Trophoblast cell (in vitro differentiated cells and primary cell): ENCODE measurements at regions not wholly inside any gene's neighbourhood (a gene's known extent, or its start where the extent isn't known, plus 50 kb on each side); places are given as distances from the start of the nearest gene placed in this dataset.

Experiments used
- DNase-seq, 2 donors: peaks; one replicate each; pipeline ENCODE4 v3.0.0-alpha.2; 2016
- H2AFZ ChIP-seq: 2 replicates; pipeline ENCODE4 v1.6.1; 2013; ENCODE audit warnings: low read length, moderate library complexity, mild to moderate bottlenecking; ENCODE audit not compliant: insufficient read depth, poor library complexity
- H2AK5ac ChIP-seq: 2 replicates; pipeline ENCODE4 v1.6.1; 2013; ENCODE audit warnings: mild to moderate bottlenecking, low read length
- H2BK120ac ChIP-seq: 2 replicates; pipeline ENCODE4 v1.6.1; 2013; ENCODE audit warnings: low read length, mild to moderate bottlenecking, moderate library complexity; ENCODE audit not compliant: insufficient read depth, poor library complexity
- H2BK12ac ChIP-seq: 2 replicates; pipeline ENCODE4 v1.6.1; 2013; ENCODE audit warnings: mild to moderate bottlenecking, low read length, moderate library complexity
- H2BK5ac ChIP-seq: 2 replicates; pipeline ENCODE4 v1.6.1; 2013; ENCODE audit warnings: low read length, low read depth, moderate library complexity, mild to moderate bottlenecking; ENCODE audit not compliant: poor library complexity
- H3K14ac ChIP-seq: 2 replicates; pipeline ENCODE4 v1.6.1; 2013; ENCODE audit warnings: mild to moderate bottlenecking, low read length
- H3K18ac ChIP-seq: 2 replicates; pipeline ENCODE4 v1.6.1; 2013; ENCODE audit warnings: mild to moderate bottlenecking, low read length
- H3K23ac ChIP-seq: 2 replicates; pipeline ENCODE4 v1.6.1; 2013; ENCODE audit warnings: low read length
- H3K27ac ChIP-seq: 2 replicates; pipeline ENCODE4 v1.5.1; 2013; ENCODE audit warnings: low read depth, mild to moderate bottlenecking, inconsistent platforms, low read length, moderate library complexity
- H3K27me3 ChIP-seq: 2 replicates; pipeline ENCODE4 v1.6.1; 2013; ENCODE audit warnings: inconsistent platforms, mild to moderate bottlenecking, low read length, moderate library complexity; ENCODE audit not compliant: insufficient read depth
- H3K36me3 ChIP-seq, 2 experiments: 1 replicate in 1 of 2; 2 replicates in 1 of 2; pipeline ENCODE4 v1.6.1; 2013; ENCODE audit warnings: low read length in 2 of 2, mild to moderate bottlenecking in 2 of 2, moderate library complexity in 1 of 2; ENCODE audit not compliant: insufficient read depth in 2 of 2, control insufficient read depth in 1 of 2
- H3K4ac ChIP-seq: 2 replicates; pipeline ENCODE4 v1.6.1; 2013; ENCODE audit warnings: low read depth, mild to moderate bottlenecking, low read length, moderate library complexity
- H3K4me1 ChIP-seq, 2 experiments: 1 replicate in 1 of 2; 2 replicates in 1 of 2; pipeline ENCODE4 v1.6.1; 2013; ENCODE audit warnings: low read length in 2 of 2, mild to moderate bottlenecking in 2 of 2, moderate library complexity in 1 of 2; ENCODE audit not compliant: insufficient read depth in 2 of 2, control insufficient read depth in 1 of 2
- H3K4me2 ChIP-seq: 2 replicates; pipeline ENCODE4 v1.6.1; 2013; ENCODE audit warnings: inconsistent platforms, mild to moderate bottlenecking, low read length, moderate library complexity
- H3K4me3 ChIP-seq: 2 replicates; pipeline ENCODE4 v1.5.1; 2013; ENCODE audit warnings: mild to moderate bottlenecking, low read depth, low read length, inconsistent platforms
- H3K79me1 ChIP-seq: one replicate; pipeline ENCODE4 v1.6.1; 2013; ENCODE audit warnings: low read length
- H3K79me2 ChIP-seq: 2 replicates; pipeline ENCODE4 v1.6.1; 2013; ENCODE audit warnings: low read length, mild to moderate bottlenecking; ENCODE audit not compliant: control insufficient read depth, insufficient read depth, poor library complexity
- H3K9ac ChIP-seq: 2 replicates; pipeline ENCODE4 v1.6.1; 2013; ENCODE audit warnings: mild to moderate bottlenecking, low read length
- H3K9me3 ChIP-seq: 2 replicates; pipeline ENCODE4 v1.6.1; 2013; ENCODE audit warnings: low read depth, mild to moderate bottlenecking, control low read depth, inconsistent platforms, low read length; ENCODE audit not compliant: insufficient read depth
- H4K12ac ChIP-seq: 2 replicates; pipeline ENCODE4 v1.6.1; 2013; ENCODE audit warnings: low read depth, mild to moderate bottlenecking, low read length, moderate library complexity
- H4K8ac ChIP-seq: 2 replicates; pipeline ENCODE4 v1.6.1; 2013; ENCODE audit warnings: low read depth, mild to moderate bottlenecking, low read length, moderate library complexity
- H4K91ac ChIP-seq: one replicate; pipeline ENCODE4 v1.6.1; 2013; ENCODE audit warnings: low read depth, mild to moderate bottlenecking, low read length, moderate library complexity
- WGBS: extraction: QIAGEN DNeasy Blood & Tissue Kit; methylation state at CpG from one replicate; pipeline ENCODE4 v1.1.7; 2013; ENCODE audit warnings: missing lambda C conversion rate; ENCODE audit not compliant: insufficient read length, insufficient coverage; ENCODE audit errors: extremely low coverage; 5-methylcytosine and 5-hydroxymethylcytosine counted together

GRCh38 chr11:90593099-90593498 is 370.2 kb upstream of the CHORDC1 start:
- H4K91ac ChIP-seq: no peak overlapping the region
- no peaks in the 10 kb centered on the region for H3K27me3 ChIP-seq
- H3K23ac ChIP-seq: no peak overlapping the region
- no peak overlapping the region for H3K9ac ChIP-seq
- H3K18ac ChIP-seq: no peak overlapping the region
- no peak overlapping the region for H3K4me3 ChIP-seq
- no peak overlapping the region for H2AK5ac ChIP-seq
- H2BK5ac ChIP-seq: no peak overlapping the region
- H3K4me1 ChIP-seq: no peaks in the 10 kb centered on the region
- no peaks in the 10 kb centered on the region for H3K9me3 ChIP-seq
- WGBS: no CpG with 5 or more reads among the region's 1 CpG
- no peaks in the 10 kb centered on the region for H3K79me2 ChIP-seq
- no peak overlapping the region for H2BK12ac ChIP-seq
- H2AFZ ChIP-seq: no peak overlapping the region
- H3K27ac ChIP-seq: no peak overlapping the region
- no peak overlapping the region for H4K12ac ChIP-seq
- H3K4ac ChIP-seq: no peak overlapping the region
- DNase-seq: no peak
- no peaks in the 10 kb centered on the region for H3K79me1 ChIP-seq
- H2BK120ac ChIP-seq: no peak overlapping the region
- H3K36me3 ChIP-seq: no peaks in the 10 kb centered on the region
- no peak overlapping the region for H4K8ac ChIP-seq
- H3K14ac ChIP-seq: no peak overlapping the region
- H3K4me2 ChIP-seq: no peak overlapping the region

GRCh38 chr11:90590286-90590685 is 367.4 kb upstream of the CHORDC1 start:
- Histone ChIP-seq H2BK5ac (no peak overlapping the region), H3K14ac (no peak overlapping the region), H3K4ac (no peak overlapping the region), H3K4me1 (no peaks in the 10 kb centered on the region), H3K23ac (no peak overlapping the region), H3K79me2 (no peaks in the 10 kb centered on the region), H3K9me3 (no peaks in the 10 kb centered on the region), H3K36me3 (no peaks in the 10 kb centered on the region), H2BK120ac (no peak overlapping the region), H4K8ac (no peak overlapping the region), H3K4me3 (no peak overlapping the region), H2AFZ (no peak overlapping the region), H3K9ac (no peak overlapping the region), H3K27ac (no peak overlapping the region), H3K79me1 (no peaks in the 10 kb centered on the region), H2AK5ac (no peak overlapping the region), H4K12ac (no peak overlapping the region), H4K91ac (no peak overlapping the region), H3K4me2 (no peak overlapping the region), H3K18ac (no peak overlapping the region), H3K27me3 (no peaks in the 10 kb centered on the region), H2BK12ac (no peak overlapping the region)
- no CpG with 5 or more reads among the region's 1 CpG for WGBS
- no peak for DNase-seq

- Histone ChIP-seq H3K18ac (no peak overlapping the region), H3K4me3 (no peak overlapping the region), H3K27ac (no peak overlapping the region), H3K36me3 (no peaks in the 10 kb centered on the region), H2BK120ac (no peak overlapping the region), H4K91ac (no peak overlapping the region), H4K8ac (no peak overlapping the region), H3K14ac (no peak overlapping the region), H3K4me1 (no peaks in the 10 kb centered on the region), H3K27me3 (no peaks in the 10 kb centered on the region), H4K12ac (no peak overlapping the region), H3K4ac (no peak overlapping the region), H3K4me2 (no peak overlapping the region), H2BK5ac (no peak overlapping the region), H3K9me3 (no peaks in the 10 kb centered on the region), H3K23ac (no peak overlapping the region), H2BK12ac (no peak overlapping the region), H2AFZ (no peak overlapping the region), H3K79me1 (no peaks in the 10 kb centered on the region), H3K79me2 (no peaks in the 10 kb centered on the region), H2AK5ac (no peak overlapping the region), H3K9ac (no peak overlapping the region)
- WGBS: no CpG with 5 or more reads among the region's 2 CpGs
- no peak for DNase-seq
Measured at GRCh38 chr11:90589735-90590134, 366.9 kb upstream of the CHORDC1 start.

DNA sequence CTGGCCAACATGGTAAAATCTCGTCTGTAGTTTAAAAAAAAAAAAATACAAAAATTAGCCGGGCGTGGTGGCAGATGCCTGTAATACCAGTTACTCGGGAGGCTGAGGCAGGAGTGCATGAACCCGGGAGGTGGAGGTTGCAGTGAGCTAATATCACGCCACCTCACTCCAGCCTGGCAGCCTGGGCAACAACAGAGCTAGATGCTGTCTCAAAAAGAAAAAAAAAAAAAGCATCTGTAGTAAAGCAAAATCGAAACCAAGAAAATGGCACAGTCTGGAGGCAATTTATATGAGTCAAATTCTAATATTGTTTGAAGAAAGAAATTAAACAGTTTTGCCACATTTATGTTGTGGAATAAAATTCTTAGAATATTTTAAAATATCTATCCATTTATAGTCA is 365.0 kb upstream of the CHORDC1 start:
- no peak overlapping the region for H2BK12ac ChIP-seq
- no peak overlapping the region for H2AK5ac ChIP-seq
- no peak overlapping the region for H3K18ac ChIP-seq
- H3K23ac ChIP-seq: no peak overlapping the region
- H2BK5ac ChIP-seq: no peak overlapping the region
- H3K9ac ChIP-seq: no peak overlapping the region
- no peak overlapping the region for H3K27ac ChIP-seq
- H2BK120ac ChIP-seq: no peak overlapping the region
- H4K91ac ChIP-seq: no peak overlapping the region
- no peak overlapping the region for H3K4me3 ChIP-seq
- H4K8ac ChIP-seq: no peak overlapping the region
- no peaks in the 10 kb centered on the region for H3K36me3 ChIP-seq
- H2AFZ ChIP-seq: no peak overlapping the region
- no peaks in the 10 kb centered on the region for H3K27me3 ChIP-seq
- no peak overlapping the region for H3K4me2 ChIP-seq
- H3K14ac ChIP-seq: no peak overlapping the region
- H3K4me1 ChIP-seq: no peaks in the 10 kb centered on the region
- no CpG with 5 or more reads among the region's 7 CpGs for WGBS
- peaks cover 3% of the 10 kb centered on the region for H3K9me3 ChIP-seq
- no peak overlapping the region for H4K12ac ChIP-seq
- H3K79me1 ChIP-seq: no peaks in the 10 kb centered on the region
- no peak for DNase-seq
- no peak overlapping the region for H3K4ac ChIP-seq
- no peaks in the 10 kb centered on the region for H3K79me2 ChIP-seq
